ENCODE measurements at regions not wholly inside any gene's neighbourhood (a gene's known extent, or its start where the extent isn't known, plus 50 kb on each side); places are given as distances from the start of the nearest gene placed in this dataset.

DNA sequence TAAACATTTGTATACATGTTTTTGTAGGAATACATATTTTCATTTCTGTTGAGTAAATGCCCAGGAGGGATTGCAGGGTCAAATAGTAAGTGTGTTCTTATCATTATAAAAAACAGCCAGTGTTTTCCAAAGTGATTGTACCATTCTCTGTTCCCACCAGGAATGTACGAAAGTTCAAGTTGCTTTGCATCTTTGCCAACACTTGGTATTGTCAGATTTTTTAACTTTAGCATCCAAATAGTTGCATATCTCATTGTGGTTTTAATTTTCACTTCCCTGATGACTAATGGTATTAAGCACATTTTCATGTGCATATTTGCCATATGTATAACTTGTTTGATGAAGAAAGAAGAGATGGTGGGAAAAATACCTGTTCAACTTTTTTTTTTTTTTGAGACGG lies 213.9 kb downstream of the ZNF365 start:
- Histone ChIP-seq H3K9me2 (replicated peaks; ENCODE audit: insufficient read depth, low read length) (no peaks in the 10 kb centered on the region), H3K4me1 (ENCODE audit: low read length) (no peaks in the 10 kb centered on the region), H2AFZ (ENCODE audit: low read length) (no peak overlapping the region), H3K36me3 (replicated peaks; ENCODE audit: insufficient read depth, low read length) (no peaks in the 10 kb centered on the region), H3K9ac (ENCODE audit: low read length) (no peak overlapping the region), H3K4me2 (ENCODE audit: low read depth, low read length) (no peak overlapping the region), H3K4me3 (ENCODE audit: low read length) (no peak overlapping the region), H3K27ac (ENCODE audit: low read length) (no peak overlapping the region), H3K9me3 (replicated peaks; ENCODE audit: insufficient read depth, low read length) (no peaks in the 10 kb centered on the region), H4K20me1 (ENCODE audit: insufficient read depth, low read length) (no peaks in the 10 kb centered on the region), H3F3A (ENCODE audit: insufficient read depth, low read length) (no peaks in the 10 kb centered on the region), H3K79me2 (ENCODE audit: low read length) (no peaks in the 10 kb centered on the region), H3K27me3 (replicated peaks; ENCODE audit: insufficient read depth, low read length) (no peaks in the 10 kb centered on the region)
- no peak for TF ChIP-seq EZH2phosphoT487 (IDR thresholded peaks at IDR 0.05; ENCODE audit: low read length)
- TF ChIP-seq EZH2 (optimal IDR thresholded peaks at IDR 0.05; ENCODE audit: low read depth, low read length), result no peak
- TF ChIP-seq, protein P1, sequence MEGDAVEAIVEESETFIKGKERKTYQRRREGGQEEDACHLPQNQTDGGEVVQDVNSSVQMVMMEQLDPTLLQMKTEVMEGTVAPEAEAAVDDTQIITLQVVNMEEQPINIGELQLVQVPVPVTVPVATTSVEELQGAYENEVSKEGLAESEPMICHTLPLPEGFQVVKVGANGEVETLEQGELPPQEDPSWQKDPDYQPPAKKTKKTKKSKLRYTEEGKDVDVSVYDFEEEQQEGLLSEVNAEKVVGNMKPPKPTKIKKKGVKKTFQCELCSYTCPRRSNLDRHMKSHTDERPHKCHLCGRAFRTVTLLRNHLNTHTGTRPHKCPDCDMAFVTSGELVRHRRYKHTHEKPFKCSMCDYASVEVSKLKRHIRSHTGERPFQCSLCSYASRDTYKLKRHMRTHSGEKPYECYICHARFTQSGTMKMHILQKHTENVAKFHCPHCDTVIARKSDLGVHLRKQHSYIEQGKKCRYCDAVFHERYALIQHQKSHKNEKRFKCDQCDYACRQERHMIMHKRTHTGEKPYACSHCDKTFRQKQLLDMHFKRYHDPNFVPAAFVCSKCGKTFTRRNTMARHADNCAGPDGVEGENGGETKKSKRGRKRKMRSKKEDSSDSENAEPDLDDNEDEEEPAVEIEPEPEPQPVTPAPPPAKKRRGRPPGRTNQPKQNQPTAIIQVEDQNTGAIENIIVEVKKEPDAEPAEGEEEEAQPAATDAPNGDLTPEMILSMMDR (IDR thresholded peaks at IDR 0.05; ENCODE audit: low read length), result no peak
- DNase-seq, result no peak

- no peak overlapping the region for H3K4me3 ChIP-seq (ENCODE audit: low read length)
- no peaks in the 10 kb centered on the region for H3F3A ChIP-seq (ENCODE audit: insufficient read depth, low read length)
- no peak overlapping the region for H3K9ac ChIP-seq (ENCODE audit: low read length)
- DNase-seq, result no peak
- H3K9me3 ChIP-seq (replicated peaks; ENCODE audit: insufficient read depth, low read length), result no peaks in the 10 kb centered on the region
- no peaks in the 10 kb centered on the region for H3K36me3 ChIP-seq (replicated peaks; ENCODE audit: insufficient read depth, low read length)
- TF ChIP-seq, protein P1 (IDR thresholded peaks at IDR 0.05; ENCODE audit: low read length), result no peak
- TF ChIP-seq EZH2 (optimal IDR thresholded peaks at IDR 0.05; ENCODE audit: low read depth, low read length) (no peak), EZH2phosphoT487 (IDR thresholded peaks at IDR 0.05; ENCODE audit: low read length) (no peak)
- H3K4me2 ChIP-seq (ENCODE audit: low read depth, low read length), result no peak overlapping the region
- H3K27ac ChIP-seq (ENCODE audit: low read length), result no peak overlapping the region
- no peaks in the 10 kb centered on the region for H3K9me2 ChIP-seq (replicated peaks; ENCODE audit: insufficient read depth, low read length)
- H3K4me1 ChIP-seq (ENCODE audit: low read length), result no peaks in the 10 kb centered on the region
- H2AFZ ChIP-seq (ENCODE audit: low read length), result no peak overlapping the region
- no peaks in the 10 kb centered on the region for H4K20me1 ChIP-seq (ENCODE audit: insufficient read depth, low read length)
- H3K27me3 ChIP-seq (replicated peaks; ENCODE audit: insufficient read depth, low read length), result no peaks in the 10 kb centered on the region
- H3K79me2 ChIP-seq (ENCODE audit: low read length), result no peaks in the 10 kb centered on the region
Measured at GRCh38 chr10:62589689-62590088, 214.8 kb upstream of the ADO start.

DNA sequence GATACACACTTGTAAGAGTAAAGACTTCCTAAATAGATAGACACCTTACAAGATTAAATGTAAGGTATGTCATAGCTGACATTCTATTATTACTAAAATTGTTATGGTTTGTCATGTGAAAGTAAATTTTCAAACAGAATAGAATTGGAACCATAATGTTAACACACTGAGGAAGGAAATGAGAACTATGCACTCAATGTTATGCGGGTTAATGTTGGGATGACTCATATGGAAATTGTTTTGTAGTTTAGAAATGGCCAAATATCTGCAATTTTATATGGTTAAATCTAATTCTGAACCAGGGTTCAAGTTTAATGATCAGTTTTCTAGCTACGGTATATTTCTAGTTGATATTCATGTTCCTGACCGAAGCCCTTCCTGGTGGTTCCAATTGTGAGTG lies 214.2 kb upstream of the ADO start:
- no peak overlapping the region for H3K4me2 ChIP-seq (ENCODE audit: low read depth, low read length)
- DNase-seq, result no peak

More for the DNA sequence above, 214.2 kb upstream of the ADO start:
- no peak overlapping the region for H2AFZ ChIP-seq (ENCODE audit: low read length)
- no peaks in the 10 kb centered on the region for H3K9me3 ChIP-seq (replicated peaks; ENCODE audit: insufficient read depth, low read length)
- H3K4me3 ChIP-seq (ENCODE audit: low read length), result no peak overlapping the region
- H3K27ac ChIP-seq (ENCODE audit: low read length), result no peak overlapping the region
- TF ChIP-seq EZH2phosphoT487 (IDR thresholded peaks at IDR 0.05; ENCODE audit: low read length), result no peak
- TF ChIP-seq, protein P1 (IDR thresholded peaks at IDR 0.05; ENCODE audit: low read length), result no peak
- TF ChIP-seq EZH2 (optimal IDR thresholded peaks at IDR 0.05; ENCODE audit: low read depth, low read length), result no peak
- H3K4me1 ChIP-seq (ENCODE audit: low read length), result no peaks in the 10 kb centered on the region
- no peaks in the 10 kb centered on the region for H3K36me3 ChIP-seq (replicated peaks; ENCODE audit: insufficient read depth, low read length)
- H4K20me1 ChIP-seq (ENCODE audit: insufficient read depth, low read length), result no peaks in the 10 kb centered on the region
- no peaks in the 10 kb centered on the region for H3K9me2 ChIP-seq (replicated peaks; ENCODE audit: insufficient read depth, low read length)
- H3K79me2 ChIP-seq (ENCODE audit: low read length), result no peaks in the 10 kb centered on the region
- no peaks in the 10 kb centered on the region for H3F3A ChIP-seq (ENCODE audit: insufficient read depth, low read length)
- no peaks in the 10 kb centered on the region for H3K27me3 ChIP-seq (replicated peaks; ENCODE audit: insufficient read depth, low read length)
- H3K9ac ChIP-seq (ENCODE audit: low read length), result no peak overlapping the region

Data from MM.1S (cell line).